Activated CD4-positive, alpha-beta T cell treated with anti-CD3 and anti-CD28 coated beads, Interleukin-2, amount 50 U/mL, for 16 hours (primary cell): ENCODE measurements at regions not wholly inside any gene's neighbourhood (a gene's known extent, or its start where the extent isn't known, plus 50 kb on each side); places are given as distances from the start of the nearest gene placed in this dataset.
"Not testable (repeated sequence)": the region's sequence is repeated elsewhere in the genome, so short reads cannot be mapped to it uniquely, and the experiment has no call there.

Experiments used
- DNase-seq: peaks from one replicate; pipeline ENCODE4 v3.0.0-alpha.2; 2020

DNA sequence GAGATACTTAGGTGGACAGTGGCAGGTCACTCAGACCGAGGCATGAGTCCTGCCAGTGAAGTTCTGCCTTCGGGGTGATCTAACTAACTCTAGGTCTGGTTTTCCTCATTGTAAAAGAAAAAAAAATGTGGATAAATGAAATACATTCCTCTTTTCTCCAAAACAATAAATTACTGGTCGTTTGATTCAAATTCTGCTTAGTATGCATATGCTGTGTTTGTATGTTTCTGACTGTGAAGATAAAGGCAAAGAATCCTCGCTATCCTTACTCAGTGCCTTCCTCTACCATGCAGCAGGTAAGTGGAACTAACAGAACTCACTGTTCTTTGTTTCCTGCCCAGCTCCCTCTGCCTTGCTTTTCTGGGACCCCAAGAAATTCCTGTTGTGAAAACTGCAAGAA is 330.1 kb downstream of the SUCLG1 start:
- no peak for DNase-seq

DNA sequence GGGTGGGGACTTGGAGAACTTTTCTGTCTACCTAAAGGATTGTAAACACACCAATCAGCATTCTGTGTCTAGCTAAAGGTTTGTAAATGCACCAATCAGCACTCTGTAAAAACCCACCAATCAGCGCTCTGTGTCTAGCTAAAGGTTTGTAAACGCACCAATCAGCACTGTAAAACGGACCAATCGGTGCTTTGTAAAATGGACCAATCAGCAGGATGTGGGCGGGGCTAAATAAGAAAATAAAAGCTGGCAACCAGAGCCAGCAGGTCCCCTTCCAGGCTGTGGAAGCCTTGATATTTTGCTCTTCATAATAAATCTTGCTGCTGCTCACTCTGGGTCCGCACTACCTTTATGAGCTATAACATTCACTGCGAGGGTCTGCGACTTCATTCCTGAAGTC is 331.3 kb downstream of the SUCLG1 start:
- DNase-seq: not testable (repeated sequence)

DNA sequence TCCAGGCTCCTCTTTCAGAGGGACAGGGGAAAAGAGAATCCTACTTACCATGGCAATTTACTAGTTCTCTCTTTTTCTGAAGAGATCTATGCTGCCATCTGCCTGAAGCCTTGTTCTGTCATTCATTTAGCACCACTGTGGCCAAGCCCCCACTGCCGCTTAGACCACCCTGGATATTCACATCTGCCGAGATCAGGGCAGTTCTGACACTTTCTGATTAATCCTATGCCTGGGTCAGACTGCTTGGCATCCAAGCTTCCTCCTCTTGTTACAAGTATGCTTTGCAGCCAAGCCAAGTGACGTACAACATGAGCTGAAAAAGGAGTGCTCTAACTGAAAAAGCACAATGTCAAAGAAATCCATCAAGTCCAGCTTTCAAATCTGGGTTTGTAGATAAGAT is 332.6 kb downstream of the SUCLG1 start:
- no peak for DNase-seq

DNA sequence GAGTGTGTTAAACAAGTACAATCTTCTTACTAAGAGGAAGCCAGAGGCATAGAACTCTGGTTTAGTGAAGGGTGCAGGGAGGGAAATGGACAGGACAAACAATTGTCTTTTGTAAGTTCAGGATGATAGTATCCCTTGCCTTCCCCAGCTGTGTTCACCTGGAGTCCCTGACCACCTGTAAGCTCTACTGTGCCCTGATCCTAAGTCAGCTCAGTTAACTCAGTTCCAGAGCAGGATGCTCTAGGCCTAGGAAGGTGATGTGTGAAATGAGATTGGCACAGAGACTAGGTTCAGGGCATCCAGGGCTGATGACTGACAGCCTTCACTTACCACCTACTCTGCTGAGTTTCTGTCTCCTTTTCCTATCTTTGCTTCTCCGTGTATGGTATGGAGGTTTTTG is 333.0 kb downstream of the SUCLG1 start:
- no peak for DNase-seq

DNA sequence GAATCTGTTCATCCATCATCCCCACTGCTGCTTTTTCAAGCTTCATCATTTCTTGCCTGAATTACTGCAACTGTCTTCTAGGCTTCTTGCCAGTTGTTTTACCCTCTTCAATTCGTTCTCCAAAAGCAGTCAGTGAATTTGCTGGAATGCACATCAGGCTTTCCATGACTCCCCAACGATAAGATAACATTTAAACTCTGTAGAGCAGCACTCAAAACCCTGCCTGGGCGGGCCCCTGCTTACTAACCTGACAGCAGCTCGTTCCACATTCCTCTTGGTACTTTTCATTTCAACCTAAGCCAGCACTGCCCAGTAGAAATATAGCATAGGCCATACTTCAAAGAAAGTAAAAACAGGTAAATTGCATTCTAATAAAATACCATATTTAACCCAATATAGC is 342.9 kb downstream of the SUCLG1 start:
- no peak for DNase-seq

DNA sequence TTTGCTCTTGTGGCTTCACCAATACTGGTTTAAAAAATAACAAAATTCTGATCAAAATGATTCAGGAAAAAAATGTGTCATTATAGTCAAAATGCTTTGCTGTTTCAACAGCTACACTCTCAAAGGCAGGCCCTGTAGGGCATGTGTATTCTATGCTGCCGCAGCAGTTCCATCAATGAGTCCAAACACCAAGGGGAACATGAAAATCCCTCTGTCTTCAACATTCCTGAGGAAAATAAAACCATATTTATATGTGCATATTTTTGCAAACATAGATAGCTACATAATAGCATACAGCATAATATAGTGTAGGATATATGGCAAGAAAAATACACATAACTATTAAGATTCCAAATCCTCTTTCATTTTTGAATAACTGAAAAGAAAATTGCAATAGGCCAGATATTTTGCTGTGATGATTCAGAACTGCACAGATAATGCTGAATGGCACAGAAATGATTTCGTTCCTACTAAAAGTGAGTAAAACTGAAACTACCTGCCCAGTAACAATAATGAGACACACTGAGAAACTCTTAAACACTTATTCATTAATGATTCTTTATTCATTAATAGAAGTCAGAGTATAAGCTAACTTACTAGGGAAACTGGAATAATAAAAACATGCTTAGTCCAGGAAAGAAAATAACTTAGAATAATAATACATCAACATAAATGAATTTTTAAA is 343.8 kb downstream of the SUCLG1 start:
- peak; percentile 23 for DNase-seq

DNA sequence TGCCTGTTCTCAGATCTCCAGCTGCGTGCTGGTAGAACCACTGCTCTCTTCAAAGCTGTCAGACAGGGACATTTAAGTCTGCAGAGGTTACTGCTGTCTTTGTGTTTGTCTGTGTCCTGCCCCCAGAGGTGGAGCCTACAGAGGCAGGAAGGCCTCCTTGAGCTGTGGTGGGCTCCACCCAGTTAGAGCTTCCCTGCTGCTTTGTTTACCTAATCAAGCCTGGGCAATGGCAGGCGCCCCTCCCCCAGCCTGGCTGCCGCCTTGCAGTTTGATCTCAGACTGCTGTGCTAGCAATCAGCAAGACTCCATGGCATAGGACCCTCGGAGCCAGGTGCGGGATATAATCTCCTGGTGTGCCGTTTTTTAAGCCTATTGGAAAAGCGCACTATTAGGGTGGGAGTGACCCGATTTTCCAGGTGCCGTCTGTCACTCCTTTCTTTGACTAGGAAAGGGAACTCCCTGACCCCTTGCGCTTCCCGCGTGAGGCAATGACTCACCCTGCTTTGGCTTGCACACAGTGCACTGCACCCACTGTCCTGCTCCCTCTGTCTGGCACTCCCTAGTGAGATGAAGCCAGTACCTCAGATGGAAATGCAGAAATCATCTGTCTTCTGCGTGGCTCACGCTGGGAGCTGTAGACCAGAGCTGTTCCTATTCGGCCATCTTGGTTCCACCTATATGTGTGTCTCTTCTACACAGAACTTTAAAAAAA is 355.1 kb downstream of the SUCLG1 start:
- DNase-seq: not testable (repeated sequence)

DNA sequence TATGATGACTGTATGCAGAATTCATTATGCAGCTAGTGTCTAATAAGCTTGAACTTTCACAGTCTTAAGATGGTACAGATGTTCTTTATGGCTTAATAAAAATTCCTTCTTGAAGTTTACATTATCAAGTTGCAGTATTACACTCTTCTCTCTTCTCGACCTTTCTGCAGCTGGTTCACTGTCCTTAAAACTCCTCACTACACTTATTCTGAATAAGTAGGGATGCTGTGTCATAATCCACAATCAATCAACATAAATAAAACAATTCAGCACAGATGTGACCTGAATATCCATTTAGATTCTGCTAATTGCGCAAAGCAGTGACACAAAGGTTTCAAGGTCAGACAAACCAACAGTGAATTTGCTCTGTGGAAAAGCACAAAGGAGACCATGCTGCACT is 356.8 kb downstream of the SUCLG1 start:
- no peak for DNase-seq

DNA sequence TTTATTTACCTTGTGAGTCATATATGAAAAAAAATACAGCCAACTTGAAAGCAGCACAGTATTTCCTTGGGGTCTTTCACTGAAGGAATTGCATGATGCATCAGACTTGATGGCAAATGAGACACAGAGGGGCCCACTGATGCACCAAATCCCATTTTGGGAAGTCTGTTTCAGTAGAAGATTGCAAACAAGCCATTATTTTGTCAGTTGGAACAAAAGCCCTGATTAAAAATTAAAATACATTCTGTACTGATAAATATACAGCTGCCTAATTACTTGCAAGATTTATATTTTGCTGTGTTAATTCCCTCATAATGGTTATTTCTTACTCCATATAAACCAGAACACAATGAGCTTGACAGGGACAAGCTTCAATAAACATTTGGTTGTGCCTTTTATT is 370.4 kb downstream of the SUCLG1 start:
- no peak for DNase-seq

DNA sequence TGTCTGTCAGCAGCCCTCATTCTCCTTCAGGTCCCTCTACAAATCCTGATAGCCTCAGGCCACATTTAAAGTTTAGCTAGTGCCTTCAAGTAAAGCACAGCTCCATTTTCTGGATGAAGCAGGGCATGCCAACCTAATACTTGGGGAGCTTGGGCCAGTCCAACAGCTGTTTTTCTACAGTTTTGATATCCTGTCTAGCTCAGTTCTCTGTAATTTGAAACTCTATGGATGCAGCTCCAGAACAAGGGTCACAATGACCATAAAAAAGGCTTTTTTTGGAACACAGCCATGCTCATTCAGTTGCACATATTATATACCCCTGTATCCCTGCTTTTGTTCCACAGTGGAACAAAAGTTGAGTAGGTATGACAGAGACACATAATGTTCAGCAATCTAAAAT is 373.5 kb downstream of the SUCLG1 start:
- DNase-seq: no peak

DNA sequence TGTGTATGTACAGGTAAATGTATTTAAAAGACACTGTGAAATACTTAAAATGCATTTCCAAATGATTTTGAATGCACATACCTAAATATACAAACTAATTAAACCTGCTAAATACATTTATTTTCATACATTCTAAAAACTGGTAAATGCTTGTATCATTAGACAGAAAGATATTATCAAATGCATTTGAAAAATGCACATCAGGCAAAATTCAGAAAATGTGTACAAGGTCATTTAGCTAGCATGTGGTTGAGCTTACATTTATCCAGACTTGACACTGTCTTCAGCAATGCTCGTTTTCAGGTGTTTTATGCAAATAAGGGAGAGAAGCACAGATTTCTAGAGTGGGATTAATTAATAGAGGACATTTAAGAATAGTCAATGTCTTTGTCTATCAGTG is 374.2 kb downstream of the SUCLG1 start:
- DNase-seq: no peak

DNA sequence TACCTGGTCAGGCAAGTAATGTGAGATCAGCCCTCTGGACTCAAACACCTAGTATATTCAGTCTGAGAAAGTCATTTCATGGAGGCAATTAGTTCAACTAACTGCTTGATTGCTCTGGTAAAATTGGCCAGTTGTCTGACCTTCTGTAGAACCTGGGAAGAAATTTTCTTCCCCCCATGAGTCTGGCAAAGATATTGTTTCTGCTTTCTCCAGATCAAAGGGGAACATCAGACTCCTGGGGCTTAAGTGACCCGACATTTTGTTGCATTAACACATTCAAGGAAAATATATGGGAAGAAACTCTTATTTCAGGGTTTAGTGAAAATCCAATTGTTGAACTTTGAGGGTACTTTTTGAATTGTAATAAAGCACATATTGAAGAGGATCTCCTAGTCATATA is 375.1 kb downstream of the SUCLG1 start:
- DNase-seq: no peak

DNA sequence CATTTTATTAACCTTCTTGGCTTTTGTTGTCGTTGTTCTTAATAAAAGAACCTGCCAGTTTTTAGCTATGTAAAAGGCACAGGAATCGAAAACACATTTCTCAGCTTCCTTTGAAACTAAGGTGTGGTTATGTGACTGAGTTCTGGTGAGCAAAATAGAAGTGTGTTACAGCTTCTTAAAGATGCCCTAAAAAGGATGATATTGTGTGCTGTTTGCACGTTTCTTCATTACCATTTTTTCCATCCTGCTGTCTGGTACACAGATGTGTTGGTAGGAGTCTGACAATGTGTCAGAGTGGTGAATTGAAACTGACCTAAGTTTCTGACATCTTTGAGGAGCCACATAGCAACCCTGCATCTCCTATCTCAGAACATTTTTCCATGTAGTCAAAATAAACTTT is 380.6 kb downstream of the SUCLG1 start:
- DNase-seq: no peak

DNA sequence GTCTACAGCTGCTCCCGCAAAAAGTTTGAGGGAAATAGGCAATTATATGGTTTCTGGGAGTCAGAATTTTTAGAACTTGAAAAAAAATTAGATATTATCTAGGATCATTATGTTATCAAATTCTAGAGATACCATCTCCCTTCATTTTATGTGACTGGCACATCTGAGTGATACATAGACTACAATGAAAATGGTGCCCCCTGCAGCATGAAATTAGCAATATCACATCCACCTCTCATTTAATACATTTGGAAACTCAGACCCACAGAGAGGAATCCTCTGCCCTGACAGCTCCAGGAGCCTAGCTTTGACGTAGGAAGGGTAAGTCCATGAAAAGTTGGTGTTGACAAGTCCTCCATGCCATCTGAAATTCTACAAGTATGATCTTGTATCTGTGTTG is 381.6 kb downstream of the SUCLG1 start:
- peak; percentile 13 for DNase-seq

DNA sequence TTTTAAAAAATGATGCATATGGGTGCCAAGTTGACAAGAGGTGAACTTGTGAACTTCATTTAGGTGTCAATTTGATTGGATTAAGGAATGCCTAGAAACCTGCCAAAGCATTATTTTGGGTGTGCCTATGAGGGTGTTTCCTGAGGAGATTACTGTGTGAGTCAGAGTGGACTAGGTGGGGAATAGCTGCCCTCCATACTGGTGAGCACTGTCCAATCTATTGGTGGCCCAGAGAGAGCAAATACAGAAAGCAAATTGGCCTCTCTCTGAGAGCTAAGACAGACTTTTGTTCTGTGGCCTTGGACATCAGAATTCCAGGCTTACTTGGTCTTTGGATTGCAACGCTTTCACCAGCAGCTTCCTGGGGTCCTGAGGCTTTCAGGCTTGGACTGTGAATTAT is 388.0 kb downstream of the SUCLG1 start:
- no peak for DNase-seq

DNA sequence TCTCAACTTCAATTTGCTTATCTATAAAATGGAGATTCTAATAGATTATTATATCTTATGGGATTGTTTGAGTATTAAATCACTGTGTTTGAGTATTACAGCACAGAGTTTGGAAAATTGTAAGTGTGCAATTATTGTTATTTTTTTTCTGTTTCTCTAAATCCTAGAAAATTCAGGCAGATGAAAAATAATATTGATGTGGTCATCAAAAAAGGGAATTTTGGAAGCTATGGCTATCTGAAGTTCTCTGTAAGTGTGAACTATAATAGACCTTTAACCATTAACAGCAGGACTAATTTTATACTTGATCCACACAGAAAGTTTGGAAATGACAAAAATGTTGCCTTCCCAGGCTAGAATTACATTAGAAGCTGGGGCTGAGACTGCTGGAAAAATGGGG is 393.2 kb downstream of the SUCLG1 start:
- no peak for DNase-seq

DNA sequence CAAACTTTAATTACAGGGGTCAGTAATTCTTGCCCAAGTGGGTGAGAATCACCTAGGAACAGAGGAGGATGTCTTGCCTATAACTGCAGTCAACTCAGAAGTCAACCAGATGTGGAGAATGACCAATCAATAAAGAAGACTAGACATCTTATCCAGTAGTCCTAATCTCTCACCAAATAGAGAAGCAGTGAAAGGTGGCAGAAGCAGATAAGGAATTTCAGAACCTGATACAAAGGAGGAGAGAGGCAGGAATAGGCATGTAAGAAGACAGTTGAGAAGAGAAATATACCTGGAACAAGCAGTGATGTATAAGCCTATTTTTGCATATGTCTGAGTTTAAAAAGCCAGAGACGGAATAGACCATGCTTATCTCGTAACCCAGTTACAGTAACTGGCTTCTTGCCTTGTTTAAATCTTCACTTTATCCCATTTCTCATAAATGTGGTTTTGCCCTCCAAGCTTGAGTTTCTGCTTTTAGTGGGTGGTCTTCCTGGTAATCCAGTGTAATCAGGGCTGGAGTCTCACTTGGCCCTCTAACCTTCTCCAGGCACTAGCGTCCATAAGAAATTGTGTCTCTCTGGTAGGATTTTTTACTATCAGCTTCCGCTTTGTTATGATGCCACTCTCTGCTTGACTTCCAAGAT is 401.0 kb downstream of the SUCLG1 start:
- no peak for DNase-seq

DNA sequence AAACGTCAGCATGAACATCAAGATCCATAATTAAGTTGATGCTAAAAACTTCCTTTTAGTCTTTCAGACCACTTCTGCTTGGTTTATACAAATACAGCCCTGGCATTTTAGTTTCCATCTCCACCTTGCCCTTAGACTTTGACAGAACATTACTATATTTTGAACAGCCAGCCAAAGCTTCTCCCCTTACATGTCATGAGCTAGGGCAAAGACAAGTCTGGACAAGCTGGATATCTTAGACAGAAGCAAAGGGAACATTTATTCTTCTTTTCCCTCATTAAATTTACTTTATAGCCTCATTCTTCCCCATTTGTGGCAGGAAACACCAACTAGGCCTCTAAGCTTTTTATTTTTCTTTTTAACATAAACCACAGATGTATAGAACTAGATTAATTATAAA is 403.3 kb downstream of the SUCLG1 start:
- DNase-seq: no peak

DNA sequence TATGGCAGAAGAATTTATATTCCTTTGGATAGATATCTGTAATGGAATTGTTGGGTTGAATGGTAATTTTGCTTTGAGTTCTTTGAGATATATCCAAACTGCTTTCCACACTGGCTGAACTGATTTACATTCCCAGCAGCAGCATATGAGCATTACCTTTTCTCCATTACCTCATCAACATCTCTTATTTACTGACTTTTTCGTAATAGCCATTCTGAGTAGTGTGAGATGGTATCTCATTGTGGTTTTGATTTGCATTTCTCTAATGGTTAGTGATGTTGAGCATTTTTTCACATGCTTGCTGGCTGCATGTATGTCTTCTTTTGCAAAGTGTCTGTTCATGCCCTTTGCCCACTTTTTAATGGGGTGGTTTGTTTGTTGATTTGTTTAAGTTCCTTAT is 404.5 kb downstream of the SUCLG1 start:
- DNase-seq: not testable (repeated sequence)

DNA sequence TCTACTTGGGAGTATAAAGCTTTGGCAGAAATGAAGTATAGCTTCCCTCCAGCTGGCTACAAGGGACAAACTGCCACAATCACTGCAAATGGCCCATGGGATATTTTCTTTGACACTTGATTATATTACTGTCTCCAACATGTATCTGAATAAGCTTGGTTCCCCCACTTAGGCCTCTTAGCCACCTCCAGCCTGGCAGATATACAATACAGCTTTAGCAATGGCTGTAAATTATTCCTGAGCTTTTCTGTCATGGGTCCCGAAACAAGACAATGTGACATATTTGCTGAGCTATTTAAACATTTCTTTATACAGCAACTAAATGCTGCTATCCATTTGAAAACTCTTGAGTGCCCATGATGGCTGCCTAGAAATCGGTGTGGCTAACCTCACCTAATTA is 406.2 kb downstream of the SUCLG1 start:
- no peak for DNase-seq

DNA sequence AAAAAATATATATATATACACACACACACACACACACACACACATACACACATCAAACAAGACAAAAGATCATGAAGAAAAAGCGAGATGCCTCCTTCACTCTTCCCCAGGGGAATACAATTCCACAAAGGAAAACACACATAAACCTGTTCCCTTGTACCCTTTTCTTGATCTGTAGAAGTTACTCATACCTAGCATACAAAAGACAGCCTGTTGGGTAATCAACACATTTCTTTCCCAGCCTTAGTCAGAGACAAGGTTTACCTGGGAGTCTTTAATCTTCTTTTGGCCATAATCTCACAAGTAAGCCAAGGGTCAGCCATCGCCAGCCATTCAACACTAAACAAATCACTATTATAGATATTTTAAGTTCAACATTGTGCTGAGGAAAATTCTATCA is 407.0 kb downstream of the SUCLG1 start:
- no peak for DNase-seq

DNA sequence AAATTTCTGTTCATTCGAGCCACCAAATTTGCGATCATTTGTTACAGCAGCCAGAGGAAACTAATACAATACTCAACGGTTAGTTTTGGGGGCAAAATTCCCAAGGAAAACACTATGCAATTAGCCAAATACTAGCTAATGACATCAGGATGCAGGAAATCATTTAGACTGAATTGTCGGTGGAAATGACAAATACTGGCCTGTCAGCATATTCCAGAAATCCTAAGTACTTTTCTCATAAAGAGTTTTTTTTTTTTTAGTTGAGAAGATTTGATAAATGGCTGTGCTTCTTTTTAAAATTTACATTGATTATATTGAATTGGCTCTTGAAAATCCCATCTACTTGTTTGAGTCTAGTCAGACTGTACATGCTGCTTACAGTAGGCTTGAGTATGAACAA is 410.1 kb downstream of the SUCLG1 start:
- no peak for DNase-seq

DNA sequence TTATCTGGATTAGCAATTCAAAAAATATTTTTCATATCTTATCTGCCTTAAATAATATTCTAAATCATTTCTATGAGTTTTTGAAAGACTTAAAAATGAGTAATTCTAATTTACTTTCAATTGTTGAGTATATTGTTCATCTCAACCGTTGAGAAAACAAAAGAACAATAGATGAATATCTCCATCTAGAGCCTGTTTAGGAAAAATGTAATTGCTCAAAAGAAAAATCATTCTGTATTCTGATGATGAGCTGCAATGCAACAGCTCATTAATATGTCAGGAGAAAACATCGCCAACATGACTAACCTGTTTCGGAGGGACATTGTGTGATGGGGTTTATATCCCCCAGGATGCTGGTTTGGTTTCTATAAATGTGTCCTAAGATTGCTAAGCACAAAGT is 417.6 kb downstream of the SUCLG1 start:
- DNase-seq: no peak

DNA sequence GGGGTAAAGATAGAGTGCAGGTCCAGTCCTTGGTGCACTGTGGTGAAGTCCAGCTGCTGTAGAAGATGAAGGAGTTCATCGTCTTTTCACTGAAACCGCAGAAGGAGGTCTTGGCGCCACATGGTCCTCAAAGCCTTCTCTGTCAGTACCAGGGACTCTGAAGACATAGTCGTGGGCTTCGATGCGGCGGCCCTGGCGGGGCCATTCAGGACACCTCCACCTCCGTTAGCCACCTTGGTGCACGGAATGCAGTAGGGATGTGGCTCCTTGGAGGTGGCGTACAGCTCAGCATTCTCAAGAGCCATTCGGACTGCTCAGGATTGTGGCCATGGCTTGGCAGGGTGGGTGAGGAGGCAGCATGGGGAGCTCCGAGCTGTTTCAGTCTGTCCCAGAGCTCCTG is 418.8 kb downstream of the SUCLG1 start:
- no peak for DNase-seq

DNA sequence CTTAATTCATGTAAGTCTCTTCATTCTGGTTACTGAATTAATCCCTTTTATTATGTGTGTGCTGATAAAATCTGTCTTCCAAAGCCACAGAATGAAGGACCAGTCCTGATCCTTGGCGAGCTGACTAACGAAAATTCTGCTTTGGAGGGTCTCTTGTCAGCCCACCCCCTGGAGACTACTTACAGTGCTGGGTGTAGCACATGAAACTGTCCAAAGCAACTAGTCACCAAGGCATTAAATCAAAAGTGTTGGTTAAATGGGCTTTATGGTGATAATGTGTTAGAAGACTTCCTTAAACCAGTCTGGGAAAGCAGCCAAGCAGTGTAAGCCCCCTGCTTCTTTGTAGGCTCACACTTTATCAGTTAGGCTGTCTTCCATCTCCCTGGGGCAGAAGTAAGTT is 420.2 kb downstream of the SUCLG1 start:
- no peak for DNase-seq
